GM03348 (cell line): ENCODE measurements at regions not wholly inside any gene's neighbourhood (a gene's known extent, or its start where the extent isn't known, plus 50 kb on each side); places are given as distances from the start of the nearest gene placed in this dataset.
"Not testable (repeated sequence)": the region's sequence is repeated elsewhere in the genome, so short reads cannot be mapped to it uniquely, and the experiment has no call there.

ENCODE experiments used
- DNase-seq: peaks from one replicate; pipeline ENCODE4 v3.0.0; 2012; ENCODE audit warnings: low spot score

DNA sequence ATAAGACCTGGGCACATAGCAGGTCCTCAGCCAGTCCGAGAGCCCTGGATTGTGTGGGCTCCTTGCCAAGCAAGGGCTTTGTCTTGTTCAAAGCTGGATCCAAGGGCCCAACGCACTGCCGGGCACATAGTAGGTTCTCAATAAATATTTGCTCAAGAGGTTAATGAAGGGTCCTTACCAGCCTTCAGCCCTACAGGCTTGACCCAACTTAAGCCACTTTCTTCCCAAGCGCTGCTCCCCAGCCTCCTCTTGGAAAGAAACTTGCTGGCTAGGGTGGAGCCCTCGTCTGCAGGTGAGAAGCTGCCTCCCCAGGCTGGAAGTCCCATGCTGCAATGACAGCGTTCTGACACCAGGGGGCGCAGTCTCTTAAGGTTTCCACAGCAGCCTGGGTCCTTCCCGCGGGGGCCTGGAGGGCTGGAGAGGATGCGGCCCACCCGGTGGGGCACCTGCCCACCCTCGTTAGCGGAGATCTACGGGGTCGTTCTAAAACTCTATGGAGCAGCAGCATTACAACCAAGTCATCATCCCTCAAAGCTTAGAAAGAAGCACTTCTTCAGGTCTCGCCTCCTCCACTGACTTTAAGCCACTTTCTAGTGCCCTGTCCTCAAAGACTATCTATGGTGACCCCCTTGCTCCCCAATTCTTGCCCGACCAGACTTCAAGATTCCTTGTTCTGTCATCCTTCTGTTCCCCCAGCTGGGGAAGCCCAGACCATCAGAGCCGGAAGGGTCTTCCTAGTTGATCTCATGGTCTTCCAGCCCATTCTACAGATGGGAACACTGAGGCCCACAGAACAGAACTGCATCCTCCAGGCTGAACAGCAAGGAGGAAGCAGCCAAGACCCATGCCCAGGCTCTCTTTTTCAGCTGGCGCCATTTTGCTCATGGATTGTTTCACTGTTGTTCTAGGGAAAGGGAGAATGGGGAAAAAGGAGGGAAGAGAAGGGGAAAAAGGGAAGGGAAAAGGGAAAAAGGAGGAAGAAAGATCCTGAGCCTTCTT, 115.4 kb downstream of the LHX2 start:
- DNase-seq, result peak; percentile 87

DNA sequence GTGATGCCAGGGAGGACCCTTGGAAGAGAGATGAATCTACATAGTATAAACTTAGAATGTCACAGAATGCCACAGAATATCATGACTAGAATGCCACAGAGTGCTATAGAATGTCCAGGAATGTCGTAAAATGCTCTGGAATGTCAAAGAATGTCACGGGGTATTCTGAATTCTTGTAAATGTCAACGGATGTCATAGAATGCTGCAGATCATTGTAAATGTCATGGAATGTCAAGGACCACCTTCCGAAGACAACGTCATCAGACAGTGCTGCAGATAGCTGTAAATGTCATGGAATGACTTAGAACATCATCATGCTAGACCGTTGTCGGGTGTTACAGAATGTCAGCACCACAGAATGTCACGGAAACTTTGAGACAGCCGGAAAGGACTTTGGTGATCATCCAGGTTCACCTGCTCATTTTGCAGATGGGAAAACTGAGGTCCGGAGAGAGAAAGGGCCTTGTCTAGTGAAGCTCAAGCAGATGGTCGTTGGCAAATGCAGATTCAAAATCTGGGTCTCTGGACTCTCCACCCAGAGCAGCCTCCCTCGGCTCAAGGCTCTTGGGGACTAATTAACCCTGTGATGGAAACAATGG, 117.1 kb downstream of the LHX2 start:
- no peak for DNase-seq

DNA sequence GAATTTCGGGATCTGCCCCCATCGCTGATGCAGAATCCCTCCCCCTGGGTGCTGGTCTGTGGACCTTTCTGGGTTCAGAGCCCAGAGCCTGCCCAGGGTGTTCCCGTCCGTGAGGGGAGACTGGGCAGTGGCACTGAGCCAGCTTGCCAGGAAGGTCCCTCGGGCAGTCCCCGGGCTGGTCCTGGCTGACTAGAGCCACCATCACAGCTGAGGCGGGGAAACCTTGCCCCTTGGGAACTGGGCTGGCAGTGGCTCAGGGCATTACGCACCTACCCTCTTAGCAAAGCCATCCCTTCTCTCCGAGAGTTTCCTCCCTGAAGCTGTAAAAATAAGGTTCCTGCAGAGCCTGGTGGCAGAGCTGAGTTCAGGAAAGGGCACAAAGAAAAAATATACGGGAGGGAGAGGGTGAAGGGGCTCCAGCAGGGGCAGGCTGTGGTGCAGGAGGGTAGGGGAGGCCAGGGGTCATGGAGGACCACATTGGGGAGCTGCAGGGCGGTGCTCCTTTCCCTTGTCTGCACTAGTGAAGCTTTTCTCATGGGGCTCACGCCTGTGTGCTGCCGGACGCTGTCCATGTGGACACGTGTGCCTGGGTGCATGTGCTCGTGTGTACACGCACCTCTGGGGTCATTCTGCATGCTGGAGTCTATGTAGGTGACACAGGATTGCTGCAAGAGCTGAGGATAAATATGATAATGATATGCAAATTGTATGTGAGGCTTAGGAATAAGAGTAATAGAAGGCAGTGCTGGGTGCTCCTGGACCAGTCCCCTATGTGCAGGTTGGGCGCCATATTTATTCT, 118.9 kb downstream of the LHX2 start:
- DNase-seq, result no peak

DNA sequence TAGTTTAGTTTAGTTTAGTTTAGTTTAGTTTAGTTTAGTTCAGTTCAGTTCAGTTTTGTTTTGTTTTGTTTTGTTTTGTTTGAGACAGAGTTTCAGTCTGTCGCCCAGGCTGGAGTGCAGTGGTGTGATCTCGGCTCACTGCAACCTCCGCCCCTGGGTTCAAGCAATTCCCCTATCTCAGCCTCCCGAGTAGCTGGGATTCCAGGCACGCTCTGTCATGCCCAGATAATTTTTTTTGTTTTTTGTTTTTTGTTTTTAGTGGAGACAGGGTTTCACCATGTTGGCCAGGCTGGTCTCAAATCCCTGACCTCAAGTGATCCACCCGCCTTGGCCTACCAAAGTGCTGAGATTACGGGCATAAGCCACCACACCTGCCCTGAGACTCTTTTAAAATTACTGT, 120.0 kb downstream of the LHX2 start:
- DNase-seq, result not testable (repeated sequence)

DNA sequence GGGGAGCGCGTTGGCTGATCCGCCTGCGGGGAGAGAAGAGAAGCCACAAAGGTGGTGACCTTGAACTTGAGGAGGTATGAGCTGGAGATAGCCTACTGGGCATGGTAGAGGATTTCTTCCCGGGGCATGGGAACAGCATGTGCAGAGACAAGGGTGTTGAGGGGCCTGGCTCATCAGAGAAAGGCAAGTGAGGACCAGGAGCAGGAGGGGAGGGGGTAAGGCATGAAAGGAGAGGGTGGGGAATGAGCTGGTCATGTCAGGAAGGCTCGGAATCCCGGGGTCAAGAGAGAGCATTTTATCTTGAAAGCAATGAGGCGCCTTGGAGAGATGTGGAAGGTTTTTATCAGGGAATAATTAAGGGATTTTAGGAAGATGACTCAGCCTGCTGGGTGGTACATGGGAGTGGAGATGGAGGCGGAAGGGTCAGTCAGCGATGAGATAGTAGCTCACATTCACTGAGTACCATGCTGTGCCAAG, 121.1 kb downstream of the LHX2 start:
- DNase-seq, result no peak

DNA sequence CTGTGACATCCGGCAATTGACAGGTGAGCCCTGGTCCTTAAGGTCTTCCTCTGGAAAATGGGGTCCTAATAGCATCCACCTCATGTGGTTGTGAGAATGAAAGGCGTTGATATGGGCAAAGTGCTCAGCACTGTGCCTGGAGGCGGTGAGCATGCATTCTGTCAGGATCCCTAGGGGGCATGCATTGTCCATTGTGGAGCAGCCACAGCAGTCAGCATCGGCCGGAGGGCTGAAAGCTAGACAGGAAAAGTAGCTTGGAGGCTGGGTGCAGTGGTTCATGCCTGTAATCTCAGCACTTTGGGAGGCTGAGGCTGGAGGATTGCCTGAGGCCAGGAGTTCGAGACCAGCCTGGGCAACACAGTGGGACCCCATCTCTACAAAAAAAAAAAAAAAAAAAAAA, 122.2 kb downstream of the LHX2 start:
- peak; percentile 74 for DNase-seq

DNA sequence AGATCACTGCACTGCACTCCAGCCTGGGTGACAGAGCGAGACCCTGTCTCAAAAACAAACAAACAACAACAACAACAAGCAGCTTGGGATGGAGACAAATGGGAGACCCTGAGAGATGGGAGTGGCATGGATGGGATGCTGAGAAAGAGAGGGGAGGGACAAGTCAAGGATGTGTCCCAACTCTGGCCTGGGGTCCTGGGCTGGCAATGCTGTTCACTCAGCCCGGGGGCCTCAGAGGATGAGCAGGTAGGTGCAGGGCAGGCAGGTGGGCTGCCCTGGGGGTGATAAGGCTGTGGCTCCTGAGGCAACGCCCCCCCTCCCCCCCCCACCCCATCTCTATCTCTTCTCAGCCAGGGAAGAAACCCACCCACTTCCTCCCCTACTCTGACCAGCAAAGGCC, 123.0 kb downstream of the LHX2 start:
- DNase-seq, result no peak

DNA sequence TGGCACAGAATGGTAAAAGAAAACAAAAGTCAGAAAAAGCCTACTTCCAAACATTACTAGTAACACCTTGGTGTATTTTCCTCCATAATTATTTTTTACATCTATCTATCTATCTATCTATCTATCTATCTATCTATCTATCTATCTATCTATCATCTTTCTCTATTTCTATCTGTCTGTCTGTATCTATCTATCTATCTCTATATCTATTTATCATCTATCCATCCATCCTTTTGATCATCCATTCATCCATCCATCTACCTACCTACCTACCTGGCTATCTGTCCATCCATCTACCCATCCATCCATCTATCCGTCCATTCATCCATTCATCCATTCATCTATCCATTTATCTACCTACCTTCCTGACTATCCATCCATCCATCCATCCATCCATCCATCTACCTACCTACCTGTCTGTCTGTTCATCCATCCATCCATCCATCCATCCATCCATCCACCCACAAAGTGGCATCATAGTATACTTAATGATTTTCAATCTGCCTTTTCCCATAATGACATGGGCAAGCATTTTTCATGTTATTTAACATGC, 121.9 kb upstream of the NEK6 start:
- DNase-seq, result no peak

DNA sequence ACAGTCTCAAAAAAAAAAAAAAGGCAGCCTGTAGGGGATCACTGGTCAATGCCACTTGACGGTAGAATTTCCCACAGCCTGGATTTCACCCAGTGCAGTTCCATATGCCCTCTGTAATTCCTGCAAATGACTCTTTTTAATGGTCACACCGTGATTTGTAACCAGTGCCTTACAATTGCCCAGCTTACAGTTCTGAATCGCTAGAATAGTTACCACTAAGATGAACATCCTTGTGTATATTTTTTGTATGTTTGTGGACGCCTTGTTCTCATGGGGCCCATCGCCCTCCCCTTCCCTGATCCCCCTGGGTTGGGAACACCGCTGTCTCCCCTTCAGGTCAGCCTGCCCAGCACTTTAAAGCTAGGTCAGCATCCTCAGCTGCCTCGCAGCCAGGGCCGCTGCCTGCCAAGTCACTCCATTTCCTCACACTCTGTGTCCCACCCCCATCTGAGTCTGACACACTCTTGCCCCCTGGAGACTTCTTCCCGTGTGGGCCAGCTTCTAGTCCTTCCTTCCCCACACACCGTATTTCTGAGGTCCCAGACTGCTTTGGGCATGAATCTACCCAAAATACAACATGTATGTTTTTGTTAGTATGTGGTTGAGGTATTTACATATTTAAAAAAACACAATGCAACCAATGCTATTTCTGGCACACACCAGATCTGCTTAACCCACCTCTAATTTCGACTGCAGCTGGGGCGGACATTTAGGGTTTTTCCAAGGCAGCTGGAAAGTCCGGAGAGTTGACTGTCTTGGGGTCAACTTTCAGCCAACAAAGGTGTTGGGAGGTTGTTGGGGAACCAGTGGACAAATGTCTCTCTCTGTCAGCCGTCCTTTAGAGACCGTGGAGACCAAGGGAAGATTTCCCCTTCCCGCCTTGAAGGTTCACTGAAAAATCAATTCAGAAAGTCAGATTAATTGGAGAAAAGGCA, 120.5 kb upstream of the NEK6 start:
- no peak for DNase-seq

DNA sequence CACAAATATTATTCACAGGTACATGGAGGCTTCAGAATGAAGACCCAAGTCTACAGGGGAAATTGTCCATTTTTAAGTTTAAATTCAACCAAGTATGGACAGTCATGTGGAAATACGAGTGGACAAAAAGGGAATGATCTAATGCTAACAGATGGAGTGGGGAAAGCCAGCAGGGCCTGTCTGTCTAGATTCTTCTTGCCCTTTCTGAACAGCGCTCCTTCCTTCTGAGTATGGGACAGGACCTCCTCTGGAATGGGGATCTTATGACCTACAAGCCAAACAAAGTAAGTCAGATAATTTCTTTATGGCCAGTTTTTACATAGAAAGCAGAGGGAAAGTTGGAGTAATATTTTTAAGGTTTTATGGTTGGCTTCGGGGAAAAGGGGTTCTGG, 119.8 kb upstream of the NEK6 start:
- no peak for DNase-seq

DNA sequence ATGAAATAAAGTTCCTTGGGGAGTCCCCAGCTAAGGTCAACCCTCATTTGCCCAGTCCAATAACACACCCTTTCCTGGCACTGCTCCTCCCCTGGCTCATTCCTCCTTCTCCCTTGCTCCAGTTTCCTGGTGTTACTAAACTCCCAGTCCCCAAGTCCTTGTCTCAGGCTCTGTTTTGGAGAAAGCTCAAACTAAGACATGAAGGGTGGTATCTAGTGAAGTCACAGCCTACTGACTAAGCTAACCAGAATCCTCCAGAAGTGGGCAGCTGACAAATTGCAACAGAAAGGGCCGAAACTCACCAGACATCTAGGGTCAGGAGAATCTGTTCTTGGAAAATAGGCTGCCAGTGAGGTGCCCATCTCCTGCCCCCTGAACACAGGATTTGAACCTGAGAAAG, 118.7 kb upstream of the NEK6 start:
- peak; percentile 77 for DNase-seq

DNA sequence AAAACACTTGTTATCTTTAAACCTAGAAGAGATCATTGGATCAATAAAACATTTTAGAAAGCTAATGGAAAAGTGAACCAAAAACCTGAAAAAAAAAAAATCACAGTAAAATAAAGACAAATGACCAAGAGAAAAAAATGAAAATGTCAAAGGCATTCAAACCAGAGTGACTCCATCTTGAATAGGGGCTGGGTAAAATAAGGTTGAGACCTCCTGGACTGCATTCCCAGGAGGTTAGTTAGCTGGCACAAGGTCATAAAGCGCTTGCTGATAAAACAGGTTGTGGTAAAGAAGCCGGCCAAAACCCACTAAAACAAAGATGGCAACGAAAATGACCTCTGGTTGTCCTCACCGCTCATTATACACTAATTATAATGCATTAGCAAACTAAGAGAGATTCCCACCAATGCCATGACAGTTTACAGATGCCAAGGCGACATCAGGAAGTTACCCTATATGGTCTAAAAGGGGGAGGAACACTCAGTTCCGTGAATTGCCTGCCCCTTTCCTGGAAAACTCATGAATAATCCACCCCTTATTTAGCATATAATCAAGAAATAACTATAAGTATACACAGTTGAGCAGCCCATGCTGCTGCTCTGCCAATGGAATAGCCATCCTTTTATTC, 116.7 kb upstream of the NEK6 start:
- no peak for DNase-seq

DNA sequence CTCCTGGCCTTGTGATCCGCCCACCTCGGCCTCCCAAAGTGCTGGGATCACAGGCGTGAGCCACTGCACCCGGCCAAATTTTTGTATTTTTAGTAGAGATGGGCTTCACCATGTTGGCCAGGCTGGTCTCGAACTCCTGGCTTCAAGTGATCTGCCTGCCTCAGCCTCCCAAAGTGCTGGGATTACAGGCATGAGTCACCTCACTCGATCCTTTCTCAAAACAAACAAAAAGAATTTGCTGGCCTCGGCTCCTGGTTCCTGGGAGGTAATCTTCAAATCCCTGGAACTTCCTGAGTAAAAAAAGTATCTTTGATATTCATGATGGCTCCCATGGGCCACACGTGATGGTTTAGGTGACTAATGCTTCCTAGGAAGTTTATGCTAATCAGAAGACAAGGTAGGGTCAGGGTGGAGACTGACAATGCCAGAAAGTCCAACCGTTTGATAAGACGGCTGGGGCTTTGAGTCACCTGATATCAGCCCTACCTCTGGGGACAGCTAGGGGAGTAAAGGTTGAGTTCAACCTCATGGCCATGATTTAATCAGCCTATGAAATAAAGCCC, 113.1 kb upstream of the NEK6 start:
- DNase-seq, result not testable (repeated sequence)

DNA sequence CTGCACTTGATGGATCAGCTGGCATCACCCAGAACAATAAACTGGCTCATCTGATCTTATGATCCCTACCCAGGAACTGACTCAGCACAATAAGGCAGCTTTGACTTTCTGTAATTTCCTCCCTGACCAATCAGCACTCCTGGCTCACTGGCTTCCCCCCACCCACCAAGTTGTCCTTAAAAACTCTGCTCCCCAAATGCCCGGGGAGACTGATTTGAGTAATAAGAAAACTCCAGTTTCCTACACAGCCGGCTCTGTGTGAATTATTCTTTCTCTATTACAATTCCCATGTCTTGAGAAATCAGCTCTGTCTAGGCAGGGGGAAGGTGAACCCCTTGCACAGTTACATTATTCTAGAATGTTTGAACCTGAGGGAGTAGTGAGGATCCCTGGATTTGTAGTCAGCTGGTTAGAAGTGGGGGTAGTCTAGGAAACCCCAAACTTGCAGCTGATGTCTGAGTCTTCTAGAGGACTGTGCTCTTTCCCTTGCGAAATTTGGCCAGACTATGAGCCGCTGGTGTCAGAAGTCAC, 111.7 kb upstream of the NEK6 start:
- DNase-seq, result no peak

DNA sequence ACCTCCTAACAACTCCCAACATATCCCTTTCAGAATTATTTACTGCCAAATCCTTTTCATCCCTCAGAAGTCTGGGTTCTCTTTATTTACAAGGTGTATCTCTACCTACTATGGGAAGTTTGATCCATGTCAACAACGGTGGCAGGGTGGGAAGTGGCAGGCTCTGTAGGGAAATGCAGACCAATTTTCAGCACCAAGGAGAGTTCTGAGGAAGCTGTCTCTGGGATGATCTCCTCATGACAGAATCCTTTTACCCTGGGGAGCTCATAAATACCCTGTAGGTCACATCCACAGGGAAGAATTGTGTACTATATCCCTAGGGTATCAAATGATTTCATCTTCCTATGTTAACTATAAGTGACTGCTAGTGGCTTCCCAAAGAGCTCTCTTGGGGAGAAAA, 107.8 kb upstream of the NEK6 start:
- DNase-seq, result peak; percentile 37

DNA sequence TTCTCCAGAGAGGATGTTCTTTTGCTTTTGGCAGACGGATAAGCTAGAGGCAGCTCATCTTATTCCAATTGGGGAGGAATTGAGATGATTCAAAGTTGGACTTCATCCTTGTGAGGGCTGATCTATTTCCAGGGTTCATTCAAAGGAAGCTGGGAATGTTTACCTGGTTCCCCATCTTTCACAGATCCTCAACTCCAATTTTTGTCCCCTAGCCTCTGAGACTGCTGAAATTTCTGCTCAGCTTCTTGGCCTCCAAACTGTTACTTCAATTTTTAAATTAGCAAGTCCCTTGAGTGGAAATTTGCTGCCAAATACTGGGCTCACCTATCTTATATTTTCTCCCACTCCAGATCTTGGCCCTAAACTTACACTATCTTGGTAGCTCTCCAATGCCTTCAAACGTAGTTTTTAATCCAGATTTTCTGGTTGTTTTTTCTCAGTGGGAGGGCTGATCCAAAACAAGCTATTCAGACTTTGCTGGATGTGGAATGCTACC, 93.9 kb upstream of the NEK6 start:
- no peak for DNase-seq

DNA sequence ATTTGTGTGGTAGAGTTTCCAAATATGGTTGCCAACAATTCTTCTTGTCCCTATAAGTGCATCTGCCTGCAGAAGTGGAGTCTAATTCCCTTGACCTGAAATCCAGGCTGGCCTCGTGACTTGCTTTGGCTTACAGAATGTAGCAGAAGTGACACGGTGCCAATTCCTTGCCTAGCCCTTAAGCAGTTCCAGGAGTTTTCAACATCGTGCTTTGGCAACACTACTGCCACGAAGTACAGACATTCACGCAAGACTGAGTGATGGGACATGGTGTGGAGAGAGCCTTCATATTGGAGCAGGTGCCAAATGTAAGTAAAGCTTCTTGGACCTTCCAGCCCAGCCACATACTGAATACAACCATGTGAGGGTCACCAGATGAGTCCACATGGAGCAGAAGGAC, 92.9 kb upstream of the NEK6 start:
- DNase-seq, result no peak

DNA sequence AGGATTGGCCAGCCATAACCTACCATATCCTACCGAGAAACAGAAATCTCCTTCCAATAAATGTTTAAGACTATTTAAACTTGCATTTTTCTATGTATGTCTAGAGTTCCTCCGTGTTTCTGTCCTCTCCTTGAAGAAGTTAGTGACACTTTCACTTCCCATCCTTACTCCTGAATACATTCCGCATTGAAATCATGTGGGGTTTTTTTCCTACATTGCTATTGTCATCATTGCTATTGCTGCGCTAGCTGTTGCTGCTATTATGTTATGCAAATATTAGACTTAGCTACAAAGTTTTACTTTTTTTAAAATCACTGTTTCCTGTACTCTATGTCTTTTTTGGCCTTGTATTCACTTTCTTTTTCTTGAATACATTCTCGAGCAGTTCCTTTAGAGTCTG, 83.3 kb upstream of the NEK6 start:
- DNase-seq, result no peak

DNA sequence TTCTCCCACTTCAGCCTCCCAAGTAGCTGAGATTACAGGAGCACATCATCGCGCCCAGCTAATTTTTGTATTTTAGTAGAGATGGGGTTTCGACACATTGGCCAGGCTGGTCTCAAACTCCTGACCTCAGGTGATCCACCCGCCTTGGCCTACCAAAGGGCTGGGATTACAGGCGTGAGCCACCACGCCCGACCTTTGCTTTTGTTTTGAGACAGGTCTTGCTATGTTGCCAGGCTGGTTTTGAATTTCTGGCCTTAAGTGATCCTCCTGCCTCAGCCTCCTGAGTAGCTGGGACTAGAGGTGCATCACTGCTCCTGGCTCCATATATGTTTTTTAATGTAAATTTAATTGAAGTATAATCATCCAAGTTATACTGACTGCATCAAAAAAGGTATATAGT, 80.2 kb upstream of the NEK6 start:
- DNase-seq, result not testable (repeated sequence)
